LHCN-M2 (cell line): ENCODE measurements at regions not wholly inside any gene's neighbourhood (a gene's known extent, or its start where the extent isn't known, plus 50 kb on each side); places are given as distances from the start of the nearest gene placed in this dataset.
A peak's percentile ranks its signal among the peaks of the same experiment; 100 is the strongest.
"Not testable (repeated sequence)": the region's sequence is repeated elsewhere in the genome, so short reads cannot be mapped to it uniquely, and the experiment has no call there.

Experiments
- DNase-seq: peaks from one replicate; pipeline ENCODE4 v3.0.0-alpha.2; 2012; ENCODE audit warnings: low read depth

GRCh38 chr7:65317372-65317771 is 56.3 kb upstream of the ZNF92 start:
- no peak for DNase-seq

GRCh38 chr7:65310761-65311160 is 62.9 kb upstream of the ZNF92 start:
- DNase-seq, result no peak

GRCh38 chr7:65308300-65308678 is 65.4 kb upstream of the ZNF92 start:
- DNase-seq, result no peak

- peak; percentile 52 for DNase-seq
Observed at GRCh38 chr7:65307651-65308299, 65.9 kb upstream of the ZNF92 start.

GRCh38 chr7:65304175-65304574 is 69.5 kb upstream of the ZNF92 start:
- DNase-seq, result no peak

- no peak for DNase-seq
Observed at GRCh38 chr7:65302883-65303282, 70.8 kb upstream of the ZNF92 start.

GRCh38 chr7:65301007-65301406 is 72.6 kb upstream of the ZNF92 start:
- no peak for DNase-seq

GRCh38 chr7:65295409-65295808 is 78.2 kb upstream of the ZNF92 start:
- no peak for DNase-seq

- DNase-seq, result not testable (repeated sequence)
Observed at GRCh38 chr7:65290340-65290739, 83.3 kb upstream of the ZNF92 start.

GRCh38 chr7:65287023-65287422 is 86.6 kb upstream of the ZNF92 start:
- peak; percentile 5 for DNase-seq

GRCh38 chr7:65285906-65286864 is 87.5 kb upstream of the ZNF92 start:
- no peak for DNase-seq

GRCh38 chr7:65285241-65285640 is 88.4 kb upstream of the ZNF92 start:
- DNase-seq, result not testable (repeated sequence)

- no peak for DNase-seq
Observed at GRCh38 chr7:65279795-65280194, 93.9 kb upstream of the ZNF92 start.

- no peak for DNase-seq
Observed at GRCh38 chr7:65276822-65277221, 96.8 kb upstream of the ZNF92 start.

- not testable (repeated sequence) for DNase-seq
Observed at GRCh38 chr7:65271502-65271901, 102.2 kb upstream of the ZNF92 start.

GRCh38 chr7:65269150-65269856 is 104.4 kb upstream of the ZNF92 start:
- DNase-seq, result no peak

- DNase-seq, result no peak
Observed at GRCh38 chr7:65268782-65269149, 104.9 kb upstream of the ZNF92 start.

GRCh38 chr7:65265933-65266519 is 107.6 kb upstream of the ZNF92 start:
- no peak for DNase-seq

GRCh38 chr7:65264258-65264657 is 109.4 kb upstream of the ZNF92 start:
- DNase-seq, result no peak

GRCh38 chr7:65260673-65261072 is 113.0 kb upstream of the ZNF92 start:
- not testable (repeated sequence) for DNase-seq

GRCh38 chr7:65259864-65260525 is 113.7 kb upstream of the ZNF92 start:
- DNase-seq, result not testable (repeated sequence)
